Endothelial cell of umbilical vein (primary cell): ENCODE measurements at regions not wholly inside any gene's neighbourhood (a gene's known extent, or its start where the extent isn't known, plus 50 kb on each side); places are given as distances from the start of the nearest gene placed in this dataset.

ENCODE experiments used
- BruUV-seq: library from RNA; stranded (reverse); fragments of 400-500 nt; replicated peaks from 2 replicates; lab custom pipeline; 2021; lab: Mats Ljungman, UMichigan
- CTCF ChIA-PET: fragments of 300-600, 350-600 bp; sonication (Branson Sonifier 250); formaldehyde crosslinking; loops from one replicate; lab custom pipeline; 2021; ENCODE audit warnings: antibody characterized with exemption, inconsistent platforms; lab: Charles Lee
- POLR2A ChIA-PET: fragments of 300-600, 350-600 bp; sonication (Branson Sonifier 250); formaldehyde crosslinking; loops from one replicate; lab custom pipeline; 2021; ENCODE audit warnings: antibody characterized with exemption, inconsistent platforms; lab: Charles Lee
- DNase-seq: peaks from one replicate; pipeline ENCODE4 v3.0.0-alpha.2; 2011; ENCODE audit warnings: low read depth, low spot score
- FAIRE-seq: peaks from 2 replicates; lab custom pipeline; 2011; peaks lifted over from hg19 to GRCh38; lab: Jason Lieb, UNC
- H2AFZ ChIP-seq: 2 replicates; pipeline ENCODE4 v1.6.0; 2012; ENCODE audit warnings: low read depth, low read length, control low read depth, inconsistent platforms
- H3K27ac ChIP-seq: 2 replicates; pipeline ENCODE4 v1.5.1; 2011; ENCODE audit warnings: low read depth, mild to moderate bottlenecking, control low read depth, low read length, moderate library complexity; ENCODE audit not compliant: insufficient read depth
- H3K27me3 ChIP-seq, 2 experiments: 2 replicates each; pipeline versions ENCODE4 v1.6.0 to v1.6.1; 2011; ENCODE audit warnings: low read length in 2 of 2, mixed read lengths in 1 of 2; ENCODE audit not compliant: control insufficient read depth in 2 of 2, insufficient read depth in 2 of 2
- H3K36me3 ChIP-seq, 2 experiments: 2 replicates in 1 of 2; 3 replicates in 1 of 2; pipeline ENCODE4 v1.5.1; 2011; ENCODE audit warnings: low read length in 2 of 2, mild to moderate bottlenecking in 1 of 2, moderate library complexity in 1 of 2; ENCODE audit not compliant: control insufficient read depth in 2 of 2, insufficient read depth in 2 of 2; ENCODE audit errors: extremely low read depth in 1 of 2
- H3K4me1 ChIP-seq: 3 replicates; pipeline ENCODE4 v1.5.1; 2011; ENCODE audit warnings: mild to moderate bottlenecking, low read length; ENCODE audit not compliant: control insufficient read depth, insufficient read depth; ENCODE audit errors: extremely low read depth
- H3K4me2 ChIP-seq: 2 replicates; pipeline ENCODE4 v1.6.1; 2011; ENCODE audit warnings: low read length, control low read depth, mixed read lengths; ENCODE audit not compliant: insufficient read depth
- H3K4me3 ChIP-seq, 3 experiments: fragments of 200-600 bp in 1 of 3; sonication (generic), shearing (Covaris generic) in 1 of 3; replicated peaks in 1 of 3; 2 replicates each; pipeline ENCODE4 v1.5.1; 2011 to 2016; ENCODE audit warnings: control low read depth in 3 of 3, low read length in 3 of 3, mild to moderate bottlenecking in 2 of 3, inconsistent platforms in 1 of 3, low read depth in 1 of 3, moderate library complexity in 1 of 3; ENCODE audit not compliant: insufficient read depth in 1 of 3
- H3K79me2 ChIP-seq: 2 replicates; pipeline ENCODE4 v1.6.0; 2012; ENCODE audit warnings: low read length, inconsistent platforms; ENCODE audit not compliant: control insufficient read depth, insufficient read depth
- H3K9ac ChIP-seq: replicated peaks from 2 replicates; pipeline ENCODE3; 2011; ENCODE audit warnings: low read length, control low read depth; ENCODE audit not compliant: insufficient read depth; ENCODE audit errors: extremely low read depth
- H3K9me1 ChIP-seq: replicated peaks from 3 replicates; pipeline ENCODE4 v1.6.0; 2011; ENCODE audit warnings: mild to moderate bottlenecking, low read length; ENCODE audit not compliant: control insufficient read depth, insufficient read depth; ENCODE audit errors: extremely low read depth
- H3K9me3 ChIP-seq: replicated peaks from 2 replicates; pipeline ENCODE4 v1.5.1; 2012; ENCODE audit warnings: low read length, inconsistent platforms; ENCODE audit not compliant: control insufficient read depth, insufficient read depth
- H4K20me1 ChIP-seq: replicated peaks from 2 replicates; pipeline ENCODE3; 2011; ENCODE audit warnings: mild to moderate bottlenecking, low read length; ENCODE audit not compliant: control insufficient read depth, insufficient read depth; ENCODE audit errors: extremely low read depth
- CTCF ChIP-seq, 2 donors: IDR thresholded peaks; 1 replicate in 1 of 2; 2 replicates in 1 of 2; pipeline ENCODE4 v1.5.1; 2011; ENCODE audit warnings: low read length in 2 of 2, mild to moderate bottlenecking in 2 of 2, moderate library complexity in 2 of 2, control low read depth in 1 of 2, inconsistent platforms in 1 of 2, low read depth in 1 of 2; ENCODE audit not compliant: insufficient read depth in 1 of 2; ENCODE audit errors: extremely low read depth in 1 of 2
- EZH2 ChIP-seq: IDR thresholded peaks from 2 replicates; pipeline ENCODE4 v1.6.1; 2012; ENCODE audit warnings: borderline replicate concordance, low read depth, mild to moderate bottlenecking, moderate library complexity, low read length, inconsistent platforms; ENCODE audit not compliant: severe bottlenecking
- FOS ChIP-seq: IDR thresholded peaks from 2 replicates; pipeline ENCODE4 v1.6.1; 2011; ENCODE audit warnings: mild to moderate bottlenecking, low read length, moderate library complexity, borderline replicate concordance; ENCODE audit not compliant: insufficient read depth
- GATA2 ChIP-seq: IDR thresholded peaks from 2 replicates; pipeline ENCODE4 v1.7.0; 2011; ENCODE audit warnings: low read depth, mild to moderate bottlenecking, moderate library complexity, mixed read lengths, low read length; ENCODE audit not compliant: insufficient read length, insufficient read depth
- JUN ChIP-seq: IDR thresholded peaks from 2 replicates; pipeline ENCODE4 v1.6.1; 2011; ENCODE audit warnings: borderline replicate concordance, low read depth; ENCODE audit not compliant: insufficient read length, insufficient read depth
- MAX ChIP-seq: IDR thresholded peaks from 2 replicates; pipeline ENCODE4 v1.6.1; 2011; ENCODE audit not compliant: insufficient read depth, insufficient read length
- MYC ChIP-seq: IDR thresholded peaks from one replicate; pipeline ENCODE4 v1.6.1; 2011; ENCODE audit warnings: mild to moderate bottlenecking, low read depth, low read length
- POLR2A ChIP-seq: IDR thresholded peaks from 2 replicates; pipeline ENCODE4 v1.6.1; 2012; ENCODE audit warnings: low read depth, mild to moderate bottlenecking, control low read depth, low read length
- POLR2AphosphoS5 ChIP-seq: IDR thresholded peaks from 2 replicates; pipeline ENCODE4 v1.6.1; 2012; ENCODE audit warnings: low read depth, mild to moderate bottlenecking, control low read depth, low read length, moderate library complexity; ENCODE audit not compliant: insufficient read depth
- dilution Hi-C: fragments of 300-500 bp; cut with MboI; formaldehyde crosslinking; loops from one replicate; pipeline ENCODE4 v1.15.0; 2019; ENCODE audit warnings: low sequenced_read_pairs; ENCODE audit not compliant: extremely low pct_ligation_motif_present
- intact Hi-C: fragments of 100-400 bp; cut with micrococcal nuclease; formaldehyde crosslinking; loops from one replicate; pipeline ENCODE4 v1.10.0; 2022

GRCh38 chr6:153804755-153805330, 234.2 kb upstream of the OPRM1 start:
- no peaks in the 10 kb centered on the region for H4K20me1 ChIP-seq
- H3K9me3 ChIP-seq: no peaks in the 10 kb centered on the region
- ChIA-PET CTCF (no interaction called here), POLR2A (no interaction called here)
- H3K4me2 ChIP-seq: no peak overlapping the region
- no peak overlapping the region for H3K4me3 ChIP-seq
- no peaks in the 10 kb centered on the region for H3K36me3 ChIP-seq
- no peak overlapping the region for H3K9ac ChIP-seq
- H3K9me1 ChIP-seq: no peaks in the 10 kb centered on the region
- FAIRE-seq (no peak), DNase-seq (no peak)
- TF ChIP-seq MAX (no peak), EZH2 (no peak)
- no peaks in the 10 kb centered on the region for H3K27me3 ChIP-seq
- no TSS peak for BruUV-seq
- intact Hi-C loops (no loop called here), dilution Hi-C loops (no loop called here)
- no peaks in the 10 kb centered on the region for H3K4me1 ChIP-seq
- no peaks in the 10 kb centered on the region for H3K79me2 ChIP-seq
- no peak overlapping the region for H3K27ac ChIP-seq
- no peak overlapping the region for H2AFZ ChIP-seq

GRCh38 chr6:153801917-153802316, 237.1 kb upstream of the OPRM1 start:
- CTCF ChIA-PET: no interaction called here
- H4K20me1 ChIP-seq: no peaks in the 10 kb centered on the region
- H3K9me3 ChIP-seq: no peaks in the 10 kb centered on the region
- no peak for TF ChIP-seq POLR2AphosphoS5
- no peak for TF ChIP-seq FOS
- no peak for TF ChIP-seq CTCF (IDR thresholded peaks at IDR 0.05; ENCODE audit: extremely low read depth in 1 of 2, insufficient read depth in 1 of 2, low read depth in 1 of 2, low read length in 2 of 2)
- TF ChIP-seq GATA2: no peak
- no peak for TF ChIP-seq POLR2A
- no peak for TF ChIP-seq MYC
- TF ChIP-seq EZH2: no peak
- no peak for TF ChIP-seq MAX
- TF ChIP-seq JUN: no peak
- no peak for FAIRE-seq
- H3K9me1 ChIP-seq: no peaks in the 10 kb centered on the region
- intact Hi-C loops: no loop called here
- dilution Hi-C loops: no loop called here
- no peak overlapping the region for H3K4me3 ChIP-seq
- no peak overlapping the region for H3K4me2 ChIP-seq
- no peaks in the 10 kb centered on the region for H3K27me3 ChIP-seq
- no peaks in the 10 kb centered on the region for H3K36me3 ChIP-seq
- no peak for DNase-seq
- H3K79me2 ChIP-seq: no peaks in the 10 kb centered on the region
- H3K27ac ChIP-seq: no peak overlapping the region
- POLR2A ChIA-PET: no interaction called here
- H3K9ac ChIP-seq: no peak overlapping the region
- BruUV-seq: no TSS peak
- H3K4me1 ChIP-seq: no peaks in the 10 kb centered on the region
- no peak overlapping the region for H2AFZ ChIP-seq
